ENCODE measurements at regions not wholly inside any gene's neighbourhood (a gene's known extent, or its start where the extent isn't known, plus 50 kb on each side); places are given as distances from the start of the nearest gene placed in this dataset.

- H3K4me3 ChIP-seq (ENCODE audit: low read depth, low read length): no peak overlapping the region
- no peak for DNase-seq (ENCODE audit: low read depth)
- TF ChIP-seq CTCF (IDR thresholded peaks at IDR 0.05; ENCODE audit: insufficient read depth, low read depth, low read length): no peak
Measured at GRCh38 chr1:213391445-213391844, 340.4 kb downstream of the RPS6KC1 start.

- DNase-seq (ENCODE audit: low read depth): no peak
- TF ChIP-seq CTCF (IDR thresholded peaks at IDR 0.05; ENCODE audit: insufficient read depth, low read depth, low read length): no peak
- no peak overlapping the region for H3K4me3 ChIP-seq (ENCODE audit: low read depth, low read length)
Measured at GRCh38 chr1:213393860-213394259, 342.8 kb downstream of the RPS6KC1 start.

GRCh38 chr1:213394837-213395236, 343.8 kb downstream of the RPS6KC1 start:
- no peak for TF ChIP-seq CTCF (IDR thresholded peaks at IDR 0.05; ENCODE audit: insufficient read depth, low read depth, low read length)
- H3K4me3 ChIP-seq (ENCODE audit: low read depth, low read length): no peak overlapping the region
- no peak for DNase-seq (ENCODE audit: low read depth)

GRCh38 chr1:213397638-213398037, 346.6 kb downstream of the RPS6KC1 start:
- TF ChIP-seq CTCF (IDR thresholded peaks at IDR 0.05; ENCODE audit: insufficient read depth, low read depth, low read length): no peak
- no peak for DNase-seq (ENCODE audit: low read depth)
- H3K4me3 ChIP-seq (ENCODE audit: low read depth, low read length): no peak overlapping the region

GRCh38 chr1:213399695-213400094, 348.7 kb downstream of the RPS6KC1 start:
- DNase-seq (ENCODE audit: low read depth): no peak
- no peak for TF ChIP-seq CTCF (IDR thresholded peaks at IDR 0.05; ENCODE audit: insufficient read depth, low read depth, low read length)

GRCh38 chr1:213409208-213409631, 358.2 kb downstream of the RPS6KC1 start:
- no peak overlapping the region for H3K4me3 ChIP-seq (ENCODE audit: low read depth, low read length)
- TF ChIP-seq CTCF (IDR thresholded peaks at IDR 0.05; ENCODE audit: insufficient read depth, low read depth, low read length): no peak
- no peak for DNase-seq (ENCODE audit: low read depth)

More at GRCh38 chr1:213399695-213400094, 348.7 kb downstream of the RPS6KC1 start:
- H3K4me3 ChIP-seq (ENCODE audit: low read depth, low read length): no peak overlapping the region

GRCh38 chr1:213409971-213410370, 358.9 kb downstream of the RPS6KC1 start:
- no peak for TF ChIP-seq CTCF (IDR thresholded peaks at IDR 0.05; ENCODE audit: insufficient read depth, low read depth, low read length)
- no peak overlapping the region for H3K4me3 ChIP-seq (ENCODE audit: low read depth, low read length)
- no peak for DNase-seq (ENCODE audit: low read depth)
